ENCODE measurements at regions not wholly inside any gene's neighbourhood (a gene's known extent, or its start where the extent isn't known, plus 50 kb on each side); places are given as distances from the start of the nearest gene placed in this dataset.

GRCh38 chr20:62536871-62537401 lies 61.1 kb upstream of the GATA5 start:
- H3K79me2 ChIP-seq (ENCODE audit: insufficient read depth, low read length) = no peaks in the 10 kb centered on the region
- FAIRE-seq = no peak
- H2AFZ ChIP-seq (ENCODE audit: low read length) = no peak overlapping the region
- BruUV-seq (replicated peaks) = no TSS peak
- H3K4me3 ChIP-seq (replicated peaks in 1 of 3; ENCODE audit: insufficient read depth in 1 of 3, low read depth in 2 of 3, low read length in 3 of 3) = no peak overlapping the region
- no peaks in the 10 kb centered on the region for H3K36me3 ChIP-seq (replicated peaks in 1 of 2; ENCODE audit: control insufficient read depth in 1 of 2, insufficient read depth in 2 of 2, low read length in 2 of 2)
- CTCF ChIA-PET (ENCODE audit: low intra/inter-chr PET ratio, low total read pairs) = no interaction called here
- no peak overlapping the region for H3K27ac ChIP-seq (ENCODE audit: extremely low read length, insufficient read depth, low read length)
- peaks cover 6% of the 10 kb centered on the region for H3K4me1 ChIP-seq (ENCODE audit: insufficient read depth, low read length)
- 24% methylated on average over 12 of the region's 16 CpGs for WGBS (ENCODE audit: low lambda C conversion rate)
- peaks cover 31 to 96% of the 10 kb centered on the region in 2 experiments for H3K27me3 ChIP-seq (ENCODE audit: control insufficient read depth in 1 of 2, insufficient read depth in 2 of 2, low read length in 2 of 2)
- intact Hi-C loops (cut with micrococcal nuclease; ENCODE audit: unreplicated experiment) = no loop called here
- POLR2A ChIA-PET = no interaction called here
- in situ Hi-C loops (cut with HindIII; ENCODE audit: extremely low pct_ligation_motif_present, low pct_unique_long_range_greater_than_20kb) = no loop called here
- no peak for ATAC-seq
- H3K9me3 ChIP-seq (ENCODE audit: low read length) = no peaks in the 10 kb centered on the region
- no peak for DNase-seq (ENCODE audit: low spot score)
- H3K4me2 ChIP-seq (ENCODE audit: low read depth, low read length) = no peak overlapping the region
- no peak overlapping the region for H3K9ac ChIP-seq (ENCODE audit: insufficient read depth, low read depth, low read length)
- no peaks in the 10 kb centered on the region for H4K20me1 ChIP-seq (ENCODE audit: insufficient read depth, low read length)
- TF ChIP-seq FOXA3 (CRISPR knock-in tag; IDR thresholded peaks at IDR 0.05) = no peak
- TF ChIP-seq, protein P1, sequence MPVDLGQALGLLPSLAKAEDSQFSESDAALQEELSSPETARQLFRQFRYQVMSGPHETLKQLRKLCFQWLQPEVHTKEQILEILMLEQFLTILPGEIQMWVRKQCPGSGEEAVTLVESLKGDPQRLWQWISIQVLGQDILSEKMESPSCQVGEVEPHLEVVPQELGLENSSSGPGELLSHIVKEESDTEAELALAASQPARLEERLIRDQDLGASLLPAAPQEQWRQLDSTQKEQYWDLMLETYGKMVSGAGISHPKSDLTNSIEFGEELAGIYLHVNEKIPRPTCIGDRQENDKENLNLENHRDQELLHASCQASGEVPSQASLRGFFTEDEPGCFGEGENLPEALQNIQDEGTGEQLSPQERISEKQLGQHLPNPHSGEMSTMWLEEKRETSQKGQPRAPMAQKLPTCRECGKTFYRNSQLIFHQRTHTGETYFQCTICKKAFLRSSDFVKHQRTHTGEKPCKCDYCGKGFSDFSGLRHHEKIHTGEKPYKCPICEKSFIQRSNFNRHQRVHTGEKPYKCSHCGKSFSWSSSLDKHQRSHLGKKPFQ (CRISPR knock-in tag; IDR thresholded peaks at IDR 0.05; ENCODE audit: insufficient replicate concordance) = no peak
- TF ChIP-seq MTA3 (CRISPR knock-in tag; IDR thresholded peaks at IDR 0.05) = no peak
- TF ChIP-seq, protein P2, sequence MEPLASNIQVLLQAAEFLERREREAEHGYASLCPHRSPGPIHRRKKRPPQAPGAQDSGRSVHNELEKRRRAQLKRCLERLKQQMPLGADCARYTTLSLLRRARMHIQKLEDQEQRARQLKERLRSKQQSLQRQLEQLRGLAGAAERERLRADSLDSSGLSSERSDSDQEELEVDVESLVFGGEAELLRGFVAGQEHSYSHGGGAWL (CRISPR knock-in tag; IDR thresholded peaks at IDR 0.05) = no peak
- TF ChIP-seq ZNF652 (CRISPR knock-in tag; IDR thresholded peaks at IDR 0.05; ENCODE audit: borderline replicate concordance, low read depth) = no peak
- no peak for TF ChIP-seq EEA1 (CRISPR knock-in tag; IDR thresholded peaks at IDR 0.05; ENCODE audit: borderline replicate concordance)
- TF ChIP-seq ZNF883 (CRISPR knock-in tag; IDR thresholded peaks at IDR 0.05; ENCODE audit: not compliant biosample characterization) = no peak
- TF ChIP-seq JDP2 (CRISPR knock-in tag; IDR thresholded peaks at IDR 0.05; ENCODE audit: borderline replicate concordance) = no peak
- TF ChIP-seq ZFP1 (CRISPR knock-in tag; IDR thresholded peaks at IDR 0.05) = no peak
- TF ChIP-seq, protein P3, sequence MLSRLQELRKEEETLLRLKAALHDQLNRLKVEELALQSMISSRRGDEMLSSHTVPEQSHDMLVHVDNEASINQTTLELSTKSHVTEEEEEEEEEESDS (CRISPR knock-in tag; IDR thresholded peaks at IDR 0.05; ENCODE audit: borderline replicate concordance) = no peak
- TF ChIP-seq, protein P4, sequence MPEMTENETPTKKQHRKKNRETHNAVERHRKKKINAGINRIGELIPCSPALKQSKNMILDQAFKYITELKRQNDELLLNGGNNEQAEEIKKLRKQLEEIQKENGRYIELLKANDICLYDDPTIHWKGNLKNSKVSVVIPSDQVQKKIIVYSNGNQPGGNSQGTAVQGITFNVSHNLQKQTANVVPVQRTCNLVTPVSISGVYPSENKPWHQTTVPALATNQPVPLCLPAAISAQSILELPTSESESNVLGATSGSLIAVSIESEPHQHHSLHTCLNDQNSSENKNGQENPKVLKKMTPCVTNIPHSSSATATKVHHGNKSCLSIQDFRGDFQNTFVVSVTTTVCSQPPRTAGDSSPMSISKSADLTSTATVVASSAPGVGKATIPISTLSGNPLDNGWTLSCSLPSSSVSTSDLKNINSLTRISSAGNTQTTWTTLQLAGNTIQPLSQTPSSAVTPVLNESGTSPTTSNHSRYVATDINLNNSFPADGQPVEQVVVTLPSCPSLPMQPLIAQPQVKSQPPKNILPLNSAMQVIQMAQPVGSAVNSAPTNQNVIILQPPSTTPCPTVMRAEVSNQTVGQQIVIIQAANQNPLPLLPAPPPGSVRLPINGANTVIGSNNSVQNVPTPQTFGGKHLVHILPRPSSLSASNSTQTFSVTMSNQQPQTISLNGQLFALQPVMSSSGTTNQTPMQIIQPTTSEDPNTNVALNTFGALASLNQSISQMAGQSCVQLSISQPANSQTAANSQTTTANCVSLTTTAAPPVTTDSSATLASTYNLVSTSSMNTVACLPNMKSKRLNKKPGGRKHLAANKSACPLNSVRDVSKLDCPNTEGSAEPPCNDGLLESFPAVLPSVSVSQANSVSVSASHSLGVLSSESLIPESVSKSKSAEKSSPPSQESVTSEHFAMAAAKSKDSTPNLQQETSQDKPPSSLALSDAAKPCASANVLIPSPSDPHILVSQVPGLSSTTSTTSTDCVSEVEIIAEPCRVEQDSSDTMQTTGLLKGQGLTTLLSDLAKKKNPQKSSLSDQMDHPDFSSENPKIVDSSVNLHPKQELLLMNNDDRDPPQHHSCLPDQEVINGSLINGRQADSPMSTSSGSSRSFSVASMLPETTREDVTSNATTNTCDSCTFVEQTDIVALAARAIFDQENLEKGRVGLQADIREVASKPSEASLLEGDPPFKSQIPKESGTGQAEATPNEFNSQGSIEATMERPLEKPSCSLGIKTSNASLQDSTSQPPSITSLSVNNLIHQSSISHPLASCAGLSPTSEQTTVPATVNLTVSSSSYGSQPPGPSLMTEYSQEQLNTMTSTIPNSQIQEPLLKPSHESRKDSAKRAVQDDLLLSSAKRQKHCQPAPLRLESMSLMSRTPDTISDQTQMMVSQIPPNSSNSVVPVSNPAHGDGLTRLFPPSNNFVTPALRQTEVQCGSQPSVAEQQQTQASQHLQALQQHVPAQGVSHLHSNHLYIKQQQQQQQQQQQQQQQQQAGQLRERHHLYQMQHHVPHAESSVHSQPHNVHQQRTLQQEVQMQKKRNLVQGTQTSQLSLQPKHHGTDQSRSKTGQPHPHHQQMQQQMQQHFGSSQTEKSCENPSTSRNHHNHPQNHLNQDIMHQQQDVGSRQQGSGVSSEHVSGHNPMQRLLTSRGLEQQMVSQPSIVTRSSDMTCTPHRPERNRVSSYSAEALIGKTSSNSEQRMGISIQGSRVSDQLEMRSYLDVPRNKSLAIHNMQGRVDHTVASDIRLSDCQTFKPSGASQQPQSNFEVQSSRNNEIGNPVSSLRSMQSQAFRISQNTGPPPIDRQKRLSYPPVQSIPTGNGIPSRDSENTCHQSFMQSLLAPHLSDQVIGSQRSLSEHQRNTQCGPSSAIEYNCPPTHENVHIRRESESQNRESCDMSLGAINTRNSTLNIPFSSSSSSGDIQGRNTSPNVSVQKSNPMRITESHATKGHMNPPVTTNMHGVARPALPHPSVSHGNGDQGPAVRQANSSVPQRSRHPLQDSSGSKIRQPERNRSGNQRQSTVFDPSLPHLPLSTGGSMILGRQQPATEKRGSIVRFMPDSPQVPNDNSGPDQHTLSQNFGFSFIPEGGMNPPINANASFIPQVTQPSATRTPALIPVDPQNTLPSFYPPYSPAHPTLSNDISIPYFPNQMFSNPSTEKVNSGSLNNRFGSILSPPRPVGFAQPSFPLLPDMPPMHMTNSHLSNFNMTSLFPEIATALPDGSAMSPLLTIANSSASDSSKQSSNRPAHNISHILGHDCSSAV (CRISPR knock-in tag; IDR thresholded peaks at IDR 0.05; ENCODE audit: borderline replicate concordance) = no peak
- no peak for TF ChIP-seq ZBTB38 (CRISPR knock-in tag; IDR thresholded peaks at IDR 0.05)

Measured in HepG2 (cell line).